Posterior cingulate gyrus (tissue), 11 donors: ENCODE measurements at regions not wholly inside any gene's neighbourhood (a gene's known extent, or its start where the extent isn't known, plus 50 kb on each side); places are given as distances from the start of the nearest gene placed in this dataset.
"Not testable (repeated sequence)": the region's sequence is repeated elsewhere in the genome, so short reads cannot be mapped to it uniquely, and the experiment has no call there.

Experiments
- DNase-seq, 10 donors: peaks; one replicate each; pipeline versions ENCODE4 v3.0.0 to v3.0.0-alpha.2; 2020 to 2021; ENCODE audit warnings: mixed read lengths in 3 of 10
- intact Hi-C: fragments of 100-400 bp; cut with DNase I; formaldehyde crosslinking; loops from one replicate; pipeline ENCODE4 v1.15.1; 2023

- DNase-seq = peak in 1 of 10 donors; percentile 73
- intact Hi-C loops = no loop called here
Observed at GRCh38 chr19:34577056-34577455, 95.5 kb downstream of the WTIP start.

GRCh38 chr19:34576292-34576691 is 94.7 kb downstream of the WTIP start:
- intact Hi-C loops = no loop called here

GRCh38 chr19:34575206-34575605 is 93.6 kb downstream of the WTIP start:
- intact Hi-C loops = no loop called here
- peak in 1 of 10 donors; percentile 69 for DNase-seq

More at GRCh38 chr19:34576292-34576691, 94.7 kb downstream of the WTIP start:
- DNase-seq = peak in 1 of 10 donors; percentile 38

- intact Hi-C loops = no loop called here
Observed at GRCh38 chr19:34574704-34575103, 93.1 kb downstream of the WTIP start.

GRCh38 chr19:34573226-34573864 is 91.8 kb downstream of the WTIP start:
- peak in 1 of 10 donors; percentile 47 for DNase-seq
- intact Hi-C loops = no loop called here

More at GRCh38 chr19:34574704-34575103, 93.1 kb downstream of the WTIP start:
- no peak for DNase-seq

GRCh38 chr19:34570140-34570539 is 88.6 kb downstream of the WTIP start:
- intact Hi-C loops, DNase-seq: not testable (repeated sequence)

GRCh38 chr19:34562344-34562743 is 80.8 kb downstream of the WTIP start:
- intact Hi-C loops, DNase-seq: not testable (repeated sequence)
